Caco-2 (cell line): ENCODE measurements at regions not wholly inside any gene's neighbourhood (a gene's known extent, or its start where the extent isn't known, plus 50 kb on each side); places are given as distances from the start of the nearest gene placed in this dataset.

Source experiments
- BruUV-seq: library from RNA; stranded (reverse); fragments of 400-500 nt; replicated peaks from 2 replicates; lab custom pipeline; 2021; lab: Mats Ljungman, UMichigan
- CTCF ChIA-PET: fragments of 300-600 bp; sonication (Branson Sonifier 250); formaldehyde crosslinking; loops from one replicate; lab custom pipeline; 2022; ENCODE audit warnings: antibody characterized with exemption; lab: Charles Lee
- POLR2A ChIA-PET: fragments of 300-600 bp; sonication (Branson Sonifier 250); formaldehyde crosslinking; loops from one replicate; lab custom pipeline; 2022; ENCODE audit warnings: antibody characterized with exemption; lab: Charles Lee
- DNase-seq, 2 experiments: peaks; one replicate each; pipeline versions ENCODE4 v3.0.0 to v3.0.0-alpha.2; 2020 to 2022
- H3K27me3 ChIP-seq: replicated peaks from 2 replicates; pipeline ENCODE4 v1.6.0; 2011; ENCODE audit warnings: low read length; ENCODE audit not compliant: control insufficient read depth, insufficient read depth
- H3K36me3 ChIP-seq: 2 replicates; pipeline ENCODE4 v1.5.1; 2011; ENCODE audit warnings: low read length; ENCODE audit not compliant: control insufficient read depth, insufficient read depth
- H3K4me1 ChIP-seq: fragments of 250-450 bp; sonication (Bioruptor Pico); 2 replicates; pipeline ENCODE4 v1.5.1; 2020; ENCODE audit warnings: mild to moderate bottlenecking
- H3K4me3 ChIP-seq: 2 replicates; pipeline ENCODE4 v1.5.1; 2011; ENCODE audit warnings: low read depth, mild to moderate bottlenecking, control low read depth, low read length
- H3K9me3 ChIP-seq: fragments of 250-450 bp; sonication (Bioruptor Pico); 2 replicates; pipeline ENCODE4 v1.5.1; 2020; ENCODE audit warnings: mild to moderate bottlenecking, moderate library complexity
- H3K27ac Mint-ChIP-seq: one replicate; pipeline ENCODE4 v1.8.0; 2022; ENCODE audit warnings: mixed read lengths; ENCODE audit not compliant: unreplicated experiment
- H3K27me3 Mint-ChIP-seq: one replicate; pipeline ENCODE4 v1.8.0; 2022; ENCODE audit warnings: mixed read lengths; ENCODE audit not compliant: insufficient read depth, unreplicated experiment
- H3K36me3 Mint-ChIP-seq: one replicate; pipeline ENCODE4 v1.8.0; 2022; ENCODE audit warnings: mild to moderate bottlenecking, mixed read lengths; ENCODE audit not compliant: insufficient read depth, unreplicated experiment
- H3K4me1 Mint-ChIP-seq: one replicate; pipeline ENCODE4 v1.8.0; 2022; ENCODE audit warnings: low read depth, mixed read lengths; ENCODE audit not compliant: unreplicated experiment
- H3K4me3 Mint-ChIP-seq: one replicate; pipeline ENCODE4 v1.8.0; 2022; ENCODE audit warnings: mild to moderate bottlenecking, moderate library complexity, mixed read lengths; ENCODE audit not compliant: unreplicated experiment
- H3K9me3 Mint-ChIP-seq: one replicate; pipeline ENCODE4 v1.8.0; 2022; ENCODE audit warnings: mixed read lengths; ENCODE audit not compliant: unreplicated experiment
- CTCF ChIP-seq, 2 experiments: fragments of 200-600 bp in 1 of 2; IDR thresholded peaks; 1 replicate in 1 of 2; 2 replicates in 1 of 2; pipeline versions ENCODE4 v1.5.1 to v1.8.0; 2011 to 2022; ENCODE audit warnings: antibody characterized with exemption in 1 of 2, control low read depth in 1 of 2, inconsistent platforms in 1 of 2, low read depth in 1 of 2, low read length in 1 of 2, mild to moderate bottlenecking in 1 of 2, moderate library complexity in 1 of 2; ENCODE audit not compliant: insufficient read depth in 1 of 2, severe bottlenecking in 1 of 2, unreplicated experiment in 1 of 2
- intact Hi-C: fragments of 100-400 bp; cut with micrococcal nuclease; formaldehyde crosslinking; loops from one replicate; pipeline ENCODE4 v1.10.0; 2022; ENCODE audit not compliant: unreplicated experiment

- H3K27ac Mint-ChIP-seq: no peak overlapping the region
- no peaks in the 10 kb centered on the region for H3K9me3 ChIP-seq
- POLR2A ChIA-PET: no interaction called here
- peaks cover 3% of the 10 kb centered on the region; the same call in 1 of the 2 replicates for H3K4me1 ChIP-seq
- no peak overlapping the region for H3K4me3 Mint-ChIP-seq
- no peaks in the 10 kb centered on the region for H3K27me3 Mint-ChIP-seq
- no peak overlapping the region for H3K4me3 ChIP-seq
- H3K27me3 ChIP-seq: no peaks in the 10 kb centered on the region
- no peaks in the 10 kb centered on the region for H3K36me3 Mint-ChIP-seq
- H3K36me3 ChIP-seq: no peaks in the 10 kb centered on the region
- no peak for DNase-seq
- peaks cover 10% of the 10 kb centered on the region for H3K4me1 Mint-ChIP-seq
- no peak for TF ChIP-seq CTCF (IDR thresholded peaks at IDR 0.05; ENCODE audit: insufficient read depth in 1 of 2, low read depth in 1 of 2, low read length in 1 of 2, severe bottlenecking in 1 of 2, unreplicated experiment in 1 of 2)
- no peaks in the 10 kb centered on the region for H3K9me3 Mint-ChIP-seq
- no TSS peak for BruUV-seq
- intact Hi-C loops: no loop called here
- CTCF ChIA-PET: no interaction called here
These were observed 646.2 kb upstream of the MIR17HG start for GRCh38 chr13:90701264-90701663.

GRCh38 chr13:90702050-90702449 lies 645.4 kb upstream of the MIR17HG start:
- peaks cover 10% of the 10 kb centered on the region for H3K4me1 Mint-ChIP-seq
- H3K4me1 ChIP-seq: 0 out of 2 replicates have a peak, but pooled peaks cover 3% of the 10 kb centered on the region
- no TSS peak for BruUV-seq
- H3K9me3 Mint-ChIP-seq: no peaks in the 10 kb centered on the region
- H3K9me3 ChIP-seq: no peaks in the 10 kb centered on the region
- ChIA-PET CTCF (no interaction called here), POLR2A (no interaction called here)
- no peak overlapping the region for H3K4me3 Mint-ChIP-seq
- H3K27me3 Mint-ChIP-seq: no peaks in the 10 kb centered on the region
- no peak overlapping the region for H3K4me3 ChIP-seq
- no peaks in the 10 kb centered on the region for H3K36me3 ChIP-seq
- no peak for TF ChIP-seq CTCF (IDR thresholded peaks at IDR 0.05; ENCODE audit: insufficient read depth in 1 of 2, low read depth in 1 of 2, low read length in 1 of 2, severe bottlenecking in 1 of 2, unreplicated experiment in 1 of 2)
- H3K27me3 ChIP-seq: no peaks in the 10 kb centered on the region
- no peak overlapping the region for H3K27ac Mint-ChIP-seq
- no peaks in the 10 kb centered on the region for H3K36me3 Mint-ChIP-seq
- DNase-seq: no peak
- intact Hi-C loops: no loop called here

- Histone ChIP-seq H3K9me3 (no peaks in the 10 kb centered on the region), H3K4me3 (no peak overlapping the region), H3K27me3 (no peaks in the 10 kb centered on the region), H3K4me1 (no peaks in the 10 kb centered on the region), H3K36me3 (no peaks in the 10 kb centered on the region)
- H3K4me3 Mint-ChIP-seq: no peak overlapping the region
- POLR2A ChIA-PET: no interaction called here
- no peaks in the 10 kb centered on the region for H3K9me3 Mint-ChIP-seq
- intact Hi-C loops: no loop called here
- H3K36me3 Mint-ChIP-seq: no peaks in the 10 kb centered on the region
- no peaks in the 10 kb centered on the region for H3K4me1 Mint-ChIP-seq
- no peak overlapping the region for H3K27ac Mint-ChIP-seq
- BruUV-seq: no TSS peak
- CTCF ChIA-PET: no interaction called here
- no peak for TF ChIP-seq CTCF (IDR thresholded peaks at IDR 0.05; ENCODE audit: insufficient read depth in 1 of 2, low read depth in 1 of 2, low read length in 1 of 2, severe bottlenecking in 1 of 2, unreplicated experiment in 1 of 2)
- DNase-seq: no peak
- H3K27me3 Mint-ChIP-seq: no peaks in the 10 kb centered on the region
These were observed 640.9 kb upstream of the MIR17HG start for GRCh38 chr13:90706631-90707030.
